Esophagus muscularis mucosa (tissue), 3 donors: ENCODE measurements at regions not wholly inside any gene's neighbourhood (a gene's known extent, or its start where the extent isn't known, plus 50 kb on each side); places are given as distances from the start of the nearest gene placed in this dataset.

Experiments used
- POLR2A ChIP-seq: fragments of 450-650 bp; IDR thresholded peaks from one replicate; pipeline ENCODE4 v1.6.1; 2017; ENCODE audit warnings: antibody characterized with exemption, moderate library complexity, mild to moderate bottlenecking, low read depth
- POLR2AphosphoS5 ChIP-seq, 2 donors: sonication (generic); formaldehyde crosslinking; IDR thresholded peaks; one replicate each; pipeline ENCODE4 v1.6.1; 2017; ENCODE audit warnings: antibody characterized with exemption in 2 of 2
- TF ChIP-seq, protein P1 (sequence below), 3 experiments: fragments of 200-600 bp in 2 of 3; fragments of 450-650 bp in 1 of 3; sonication (generic) in 2 of 3; IDR thresholded peaks; one replicate each; pipeline ENCODE4 v1.5.1; 2017 to 2019; ENCODE audit warnings: antibody characterized with exemption in 3 of 3, mild to moderate bottlenecking in 2 of 3, moderate library complexity in 1 of 3

GRCh38 chr21:16568661-16569060, 838.9 kb downstream of the USP25 start:
- TF ChIP-seq, protein P1, sequence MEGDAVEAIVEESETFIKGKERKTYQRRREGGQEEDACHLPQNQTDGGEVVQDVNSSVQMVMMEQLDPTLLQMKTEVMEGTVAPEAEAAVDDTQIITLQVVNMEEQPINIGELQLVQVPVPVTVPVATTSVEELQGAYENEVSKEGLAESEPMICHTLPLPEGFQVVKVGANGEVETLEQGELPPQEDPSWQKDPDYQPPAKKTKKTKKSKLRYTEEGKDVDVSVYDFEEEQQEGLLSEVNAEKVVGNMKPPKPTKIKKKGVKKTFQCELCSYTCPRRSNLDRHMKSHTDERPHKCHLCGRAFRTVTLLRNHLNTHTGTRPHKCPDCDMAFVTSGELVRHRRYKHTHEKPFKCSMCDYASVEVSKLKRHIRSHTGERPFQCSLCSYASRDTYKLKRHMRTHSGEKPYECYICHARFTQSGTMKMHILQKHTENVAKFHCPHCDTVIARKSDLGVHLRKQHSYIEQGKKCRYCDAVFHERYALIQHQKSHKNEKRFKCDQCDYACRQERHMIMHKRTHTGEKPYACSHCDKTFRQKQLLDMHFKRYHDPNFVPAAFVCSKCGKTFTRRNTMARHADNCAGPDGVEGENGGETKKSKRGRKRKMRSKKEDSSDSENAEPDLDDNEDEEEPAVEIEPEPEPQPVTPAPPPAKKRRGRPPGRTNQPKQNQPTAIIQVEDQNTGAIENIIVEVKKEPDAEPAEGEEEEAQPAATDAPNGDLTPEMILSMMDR (IDR thresholded peaks at IDR 0.05) = no peak
- TF ChIP-seq POLR2AphosphoS5 (IDR thresholded peaks at IDR 0.05) = no peak
- TF ChIP-seq POLR2A = no peak
